Uterus (tissue), 2 donors: ENCODE measurements at regions not wholly inside any gene's neighbourhood (a gene's known extent, or its start where the extent isn't known, plus 50 kb on each side); places are given as distances from the start of the nearest gene placed in this dataset.

Experiments
- POLR2A ChIP-seq, 2 donors: fragments of 450-650 bp; IDR thresholded peaks; one replicate each; pipeline ENCODE4 v1.6.1; 2016; ENCODE audit warnings: antibody characterized with exemption in 2 of 2, mild to moderate bottlenecking in 1 of 2, moderate library complexity in 1 of 2
- TF ChIP-seq, protein P1 (sequence below), 4 experiments: fragments of 200-600 bp in 2 of 4; fragments of 450-650 bp in 2 of 4; sonication (generic) in 2 of 4; IDR thresholded peaks; one replicate each; pipeline ENCODE4 v1.5.1; 2016 to 2019; ENCODE audit warnings: antibody characterized with exemption in 4 of 4, mild to moderate bottlenecking in 2 of 4, moderate library complexity in 1 of 4

DNA sequence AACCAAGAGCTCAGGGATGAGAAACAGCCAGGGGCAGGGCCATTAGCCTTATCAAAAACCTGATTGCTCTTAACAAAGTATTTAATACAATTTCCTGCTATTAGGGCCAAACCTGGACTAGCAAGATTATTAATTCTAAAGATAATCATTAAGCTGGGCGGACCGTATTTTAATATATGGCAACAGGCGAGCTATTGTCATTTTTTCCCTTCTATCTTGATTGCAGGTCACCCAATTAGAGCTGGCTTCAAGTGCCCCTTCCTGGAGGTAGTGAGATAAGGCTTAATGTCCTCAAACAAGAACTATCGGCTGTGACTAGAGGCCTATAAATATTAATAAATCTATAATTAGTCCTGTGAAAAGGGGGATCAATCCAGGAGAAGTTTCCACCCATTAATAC is 66.0 kb upstream of the BLCAP start:
- TF ChIP-seq, protein P1, sequence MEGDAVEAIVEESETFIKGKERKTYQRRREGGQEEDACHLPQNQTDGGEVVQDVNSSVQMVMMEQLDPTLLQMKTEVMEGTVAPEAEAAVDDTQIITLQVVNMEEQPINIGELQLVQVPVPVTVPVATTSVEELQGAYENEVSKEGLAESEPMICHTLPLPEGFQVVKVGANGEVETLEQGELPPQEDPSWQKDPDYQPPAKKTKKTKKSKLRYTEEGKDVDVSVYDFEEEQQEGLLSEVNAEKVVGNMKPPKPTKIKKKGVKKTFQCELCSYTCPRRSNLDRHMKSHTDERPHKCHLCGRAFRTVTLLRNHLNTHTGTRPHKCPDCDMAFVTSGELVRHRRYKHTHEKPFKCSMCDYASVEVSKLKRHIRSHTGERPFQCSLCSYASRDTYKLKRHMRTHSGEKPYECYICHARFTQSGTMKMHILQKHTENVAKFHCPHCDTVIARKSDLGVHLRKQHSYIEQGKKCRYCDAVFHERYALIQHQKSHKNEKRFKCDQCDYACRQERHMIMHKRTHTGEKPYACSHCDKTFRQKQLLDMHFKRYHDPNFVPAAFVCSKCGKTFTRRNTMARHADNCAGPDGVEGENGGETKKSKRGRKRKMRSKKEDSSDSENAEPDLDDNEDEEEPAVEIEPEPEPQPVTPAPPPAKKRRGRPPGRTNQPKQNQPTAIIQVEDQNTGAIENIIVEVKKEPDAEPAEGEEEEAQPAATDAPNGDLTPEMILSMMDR (IDR thresholded peaks at IDR 0.05) = no peak
- TF ChIP-seq POLR2A (IDR thresholded peaks at IDR 0.05) = no peak
